ENCODE measurements at regions not wholly inside any gene's neighbourhood (a gene's known extent, or its start where the extent isn't known, plus 50 kb on each side); places are given as distances from the start of the nearest gene placed in this dataset.

- CTCF ChIA-PET = no interaction called here
- no peak for TF ChIP-seq CTCF (IDR thresholded peaks at IDR 0.05; ENCODE audit: control extremely low read depth, extremely low read depth, low read depth, missing control alignments)
- POLR2A ChIA-PET = no interaction called here
Measured at GRCh38 chr5:166936351-166936750, 1355.1 kb upstream of the WWC1 start.

GRCh38 chr5:166938071-166938470, 1353.4 kb upstream of the WWC1 start:
- ChIA-PET CTCF (no interaction called here), POLR2A (no interaction called here)
- no peak for DNase-seq (ENCODE audit: extremely low spot score)
- no peak for TF ChIP-seq CTCF (IDR thresholded peaks at IDR 0.05; ENCODE audit: control extremely low read depth, extremely low read depth, low read depth, missing control alignments)

More at GRCh38 chr5:166936351-166936750, 1355.1 kb upstream of the WWC1 start:
- DNase-seq (ENCODE audit: extremely low spot score) = no peak

- ChIA-PET POLR2A (no interaction called here), CTCF (no interaction called here)
- DNase-seq (ENCODE audit: extremely low spot score) = no peak
- TF ChIP-seq CTCF (IDR thresholded peaks at IDR 0.05; ENCODE audit: control extremely low read depth, extremely low read depth, low read depth, missing control alignments) = no peak
Measured at GRCh38 chr5:166942948-166943347, 1348.5 kb upstream of the WWC1 start.

- ChIA-PET CTCF (interaction anchor here (2.0 kb wide), 1 partner anchor 18 kb away, joined by 5 read pairs; no protein-coding TSS in a partner anchor), POLR2A (no interaction called here)
- no peak for DNase-seq (ENCODE audit: extremely low spot score)
- TF ChIP-seq CTCF (IDR thresholded peaks at IDR 0.05; ENCODE audit: control extremely low read depth, extremely low read depth, low read depth, missing control alignments) = no peak
Measured at GRCh38 chr5:166947045-166947444, 1344.4 kb upstream of the WWC1 start.

- no peak for TF ChIP-seq CTCF (IDR thresholded peaks at IDR 0.05; ENCODE audit: control extremely low read depth, extremely low read depth, low read depth, missing control alignments)
- ChIA-PET CTCF (interaction anchor here (2.0 kb wide), 1 partner anchor 20 kb away, joined by 5 read pairs; no protein-coding TSS in a partner anchor), POLR2A (no interaction called here)
- DNase-seq (ENCODE audit: extremely low spot score) = no peak
Measured at GRCh38 chr5:166948679-166949078, 1342.8 kb upstream of the WWC1 start.

DNA sequence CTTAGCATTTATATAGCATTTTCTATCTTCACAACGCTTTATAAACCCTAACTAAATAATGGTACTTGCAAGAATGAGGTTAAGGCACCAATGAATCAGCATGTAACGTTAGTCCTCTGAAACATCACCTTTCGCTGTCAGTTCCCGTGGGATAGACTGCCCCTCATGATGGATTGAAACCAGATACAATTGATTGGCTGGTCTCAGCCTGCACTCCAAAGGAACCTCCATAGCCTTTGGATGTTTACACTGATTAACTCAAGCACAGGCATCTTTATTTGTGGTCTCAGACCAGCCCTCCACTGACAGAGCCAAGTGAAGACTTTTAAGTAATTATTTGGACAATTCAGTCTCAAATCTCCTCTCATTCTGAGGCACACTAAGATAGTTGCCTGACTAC, 1339.4 kb upstream of the WWC1 start:
- TF ChIP-seq CTCF (IDR thresholded peaks at IDR 0.05; ENCODE audit: control extremely low read depth, extremely low read depth, low read depth, missing control alignments) = no peak
- no peak for DNase-seq (ENCODE audit: extremely low spot score)
- POLR2A ChIA-PET = no interaction called here
- CTCF ChIA-PET = no interaction called here

- no peak for DNase-seq (ENCODE audit: extremely low spot score)
- no peak for TF ChIP-seq CTCF (IDR thresholded peaks at IDR 0.05; ENCODE audit: control extremely low read depth, extremely low read depth, low read depth, missing control alignments)
- POLR2A ChIA-PET = no interaction called here
- CTCF ChIA-PET = interaction anchor here (1.0 kb wide), 1 partner anchor 13 kb away, joined by 3 read pairs; no protein-coding TSS in a partner anchor
Measured at GRCh38 chr5:166957782-166958181, 1333.7 kb upstream of the WWC1 start.

Measured in GM10248 (cell line).